Effector memory CD4-positive, alpha-beta T cell (primary cell): ENCODE measurements at regions not wholly inside any gene's neighbourhood (a gene's known extent, or its start where the extent isn't known, plus 50 kb on each side); places are given as distances from the start of the nearest gene placed in this dataset.
"Not testable (repeated sequence)": the region's sequence is repeated elsewhere in the genome, so short reads cannot be mapped to it uniquely, and the experiment has no call there.

Source experiments
- DNase-seq, 3 donors: peaks; one replicate each; pipeline ENCODE4 v3.0.0-alpha.2; 2020
- H3K27ac ChIP-seq: 2 replicates; pipeline ENCODE4 v1.7.0; 2013; ENCODE audit warnings: mild to moderate bottlenecking, low read length, moderate library complexity; ENCODE audit not compliant: insufficient read depth, poor library complexity, severe bottlenecking
- H3K27me3 ChIP-seq: replicated peaks from 2 replicates; pipeline ENCODE4 v1.7.0; 2013; ENCODE audit warnings: mild to moderate bottlenecking, low read length; ENCODE audit not compliant: insufficient read depth, control insufficient read depth, poor library complexity, severe bottlenecking
- H3K36me3 ChIP-seq: 2 replicates; pipeline ENCODE4 v1.7.0; 2013; ENCODE audit warnings: mild to moderate bottlenecking, low read length, moderate library complexity; ENCODE audit not compliant: control insufficient read depth, insufficient read depth
- H3K4me1 ChIP-seq: 2 replicates; pipeline ENCODE4 v1.7.0; 2013; ENCODE audit warnings: low read length, mild to moderate bottlenecking; ENCODE audit not compliant: control insufficient read depth, insufficient read depth, poor library complexity, severe bottlenecking
- H3K4me3 ChIP-seq: 2 replicates; pipeline ENCODE4 v1.7.0; 2013; ENCODE audit warnings: low read length, low read depth, mild to moderate bottlenecking; ENCODE audit not compliant: insufficient read depth, poor library complexity, severe bottlenecking
- H3K9me3 ChIP-seq: 2 replicates; pipeline ENCODE4 v1.7.0; 2013; ENCODE audit warnings: mild to moderate bottlenecking, low read length, moderate library complexity; ENCODE audit not compliant: control insufficient read depth

- no peaks in the 10 kb centered on the region for H3K36me3 ChIP-seq
- H3K27ac ChIP-seq = no peak overlapping the region
- H3K4me1 ChIP-seq = no peaks in the 10 kb centered on the region
- no peaks in the 10 kb centered on the region for H3K9me3 ChIP-seq
- DNase-seq = no peak
- no peak overlapping the region for H3K4me3 ChIP-seq
- no peaks in the 10 kb centered on the region for H3K27me3 ChIP-seq
Measured at GRCh38 chr7:13236026-13236425, 548.6 kb downstream of the ARL4A start.

- Histone ChIP-seq H3K4me3 (no peak overlapping the region), H3K27ac (no peak overlapping the region), H3K27me3 (no peaks in the 10 kb centered on the region), H3K4me1 (no peaks in the 10 kb centered on the region), H3K36me3 (no peaks in the 10 kb centered on the region), H3K9me3 (no peaks in the 10 kb centered on the region)
- DNase-seq = no peak
Measured at GRCh38 chr7:13240349-13240748, 552.9 kb downstream of the ARL4A start.

GRCh38 chr7:13241416-13241815, 554.0 kb downstream of the ARL4A start:
- H3K36me3 ChIP-seq = no peaks in the 10 kb centered on the region
- H3K27ac ChIP-seq = no peak overlapping the region
- no peaks in the 10 kb centered on the region for H3K9me3 ChIP-seq
- H3K4me3 ChIP-seq = no peak overlapping the region
- H3K4me1 ChIP-seq = no peaks in the 10 kb centered on the region
- no peak for DNase-seq
- no peaks in the 10 kb centered on the region for H3K27me3 ChIP-seq

DNA sequence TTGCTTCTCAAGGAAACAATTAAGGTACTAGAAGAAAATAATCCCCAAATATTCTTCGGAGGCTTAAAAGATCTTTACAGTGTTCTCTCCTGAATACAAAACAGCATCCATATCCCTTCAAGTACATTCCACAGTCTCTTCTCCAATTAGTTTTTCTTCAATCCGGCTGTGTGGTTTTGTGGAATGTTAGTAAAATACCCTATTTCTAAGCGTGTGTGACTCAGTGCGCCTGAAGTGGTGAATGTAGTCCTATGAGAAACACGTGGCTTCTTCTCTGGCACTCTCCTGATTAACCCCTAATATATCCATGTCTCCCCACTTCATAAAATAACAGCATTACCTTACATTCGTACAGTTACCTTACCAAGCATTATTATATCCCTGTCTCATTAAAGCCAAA, 570.2 kb downstream of the ARL4A start:
- Histone ChIP-seq H3K9me3 (no peaks in the 10 kb centered on the region), H3K4me3 (no peak overlapping the region), H3K27me3 (no peaks in the 10 kb centered on the region), H3K27ac (no peak overlapping the region), H3K36me3 (no peaks in the 10 kb centered on the region), H3K4me1 (no peaks in the 10 kb centered on the region)
- no peak for DNase-seq

- Histone ChIP-seq H3K27ac (no peak overlapping the region), H3K36me3 (no peaks in the 10 kb centered on the region), H3K4me1 (no peaks in the 10 kb centered on the region), H3K27me3 (no peaks in the 10 kb centered on the region), H3K4me3 (no peak overlapping the region), H3K9me3 (no peaks in the 10 kb centered on the region)
- DNase-seq = no peak
Measured at GRCh38 chr7:13258386-13258785, 571.0 kb downstream of the ARL4A start.

- no peak overlapping the region for H3K27ac ChIP-seq
- no peaks in the 10 kb centered on the region for H3K27me3 ChIP-seq
- no peaks in the 10 kb centered on the region for H3K36me3 ChIP-seq
- no peaks in the 10 kb centered on the region for H3K4me1 ChIP-seq
- no peak overlapping the region for H3K4me3 ChIP-seq
- H3K9me3 ChIP-seq = no peaks in the 10 kb centered on the region
- DNase-seq = no peak
Measured at GRCh38 chr7:13259930-13260329, 572.5 kb downstream of the ARL4A start.

DNA sequence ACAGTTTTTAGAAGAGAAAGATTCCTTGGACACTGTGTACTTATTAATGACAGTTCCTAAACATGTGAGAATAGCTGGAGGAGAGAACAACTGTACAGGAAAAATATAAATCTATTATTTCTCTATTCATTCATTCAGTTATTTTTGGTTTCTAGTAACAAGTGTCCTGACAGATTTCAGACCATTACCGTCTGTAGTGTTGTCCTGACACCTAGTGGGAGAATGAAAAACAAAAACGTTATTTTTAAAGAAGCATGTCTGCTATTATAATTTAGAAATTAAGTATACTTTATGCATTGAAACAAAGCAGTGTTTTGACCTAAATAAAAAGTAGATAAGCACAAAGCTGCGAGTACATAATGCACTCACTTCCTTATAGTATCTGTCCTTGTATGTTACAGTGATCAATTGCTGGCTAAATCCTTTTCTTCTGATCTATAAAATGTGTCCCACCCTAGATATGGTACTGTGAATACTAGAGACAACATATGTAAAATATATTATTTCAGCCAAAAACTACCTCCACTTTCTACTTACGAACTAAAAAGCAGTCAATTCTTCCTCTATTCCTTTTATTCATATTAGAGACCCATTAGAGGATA, 575.6 kb downstream of the ARL4A start:
- no peaks in the 10 kb centered on the region for H3K36me3 ChIP-seq
- no peaks in the 10 kb centered on the region for H3K9me3 ChIP-seq
- no peaks in the 10 kb centered on the region for H3K4me1 ChIP-seq
- no peak overlapping the region for H3K4me3 ChIP-seq
- H3K27me3 ChIP-seq = no peaks in the 10 kb centered on the region
- H3K27ac ChIP-seq = no peak overlapping the region
- no peak for DNase-seq

DNA sequence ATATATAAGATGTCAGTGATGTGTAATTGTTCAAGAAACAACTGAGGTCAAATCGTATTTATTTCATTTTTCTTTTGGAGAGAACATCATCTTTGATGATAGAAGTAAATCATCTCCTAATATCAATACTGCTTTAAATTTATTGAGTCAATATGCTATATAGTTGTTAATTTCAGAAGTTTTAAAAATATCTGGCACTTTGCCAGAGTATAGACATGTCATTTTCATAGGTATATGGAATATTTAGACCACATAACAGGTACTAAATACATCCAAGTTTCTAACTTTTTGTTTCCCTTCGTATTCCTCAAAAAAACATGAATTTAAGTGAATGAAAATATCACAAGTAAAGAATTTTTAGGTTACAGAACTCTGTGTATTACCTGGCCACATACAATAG, 577.8 kb downstream of the ARL4A start:
- H3K9me3 ChIP-seq = no peaks in the 10 kb centered on the region
- H3K27me3 ChIP-seq = no peaks in the 10 kb centered on the region
- no peaks in the 10 kb centered on the region for H3K36me3 ChIP-seq
- no peak overlapping the region for H3K27ac ChIP-seq
- no peak for DNase-seq
- H3K4me1 ChIP-seq = no peaks in the 10 kb centered on the region
- no peak overlapping the region for H3K4me3 ChIP-seq

GRCh38 chr7:13274205-13274604, 586.8 kb downstream of the ARL4A start:
- DNase-seq, H3K4me1 ChIP-seq, H3K27ac ChIP-seq, H3K27me3 ChIP-seq, H3K9me3 ChIP-seq, H3K4me3 ChIP-seq, H3K36me3 ChIP-seq: not testable (repeated sequence)

- Histone ChIP-seq H3K4me3 (no peak overlapping the region), H3K36me3 (no peaks in the 10 kb centered on the region), H3K9me3 (no peaks in the 10 kb centered on the region), H3K4me1 (no peaks in the 10 kb centered on the region), H3K27ac (no peak overlapping the region), H3K27me3 (no peaks in the 10 kb centered on the region)
- no peak for DNase-seq
Measured at GRCh38 chr7:13276977-13277376, 589.5 kb downstream of the ARL4A start.

GRCh38 chr7:13278020-13278419, 590.6 kb downstream of the ARL4A start:
- no peaks in the 10 kb centered on the region for H3K36me3 ChIP-seq
- no peaks in the 10 kb centered on the region for H3K9me3 ChIP-seq
- no peak overlapping the region for H3K4me3 ChIP-seq
- H3K27me3 ChIP-seq = no peaks in the 10 kb centered on the region
- H3K4me1 ChIP-seq = no peaks in the 10 kb centered on the region
- H3K27ac ChIP-seq = no peak overlapping the region
- no peak for DNase-seq
